ENCODE measurements at regions not wholly inside any gene's neighbourhood (a gene's known extent, or its start where the extent isn't known, plus 50 kb on each side); places are given as distances from the start of the nearest gene placed in this dataset.

GRCh38 chr14:101007004-101007614 lies 103.6 kb upstream of the RTL1 start:
- no peak for DNase-seq (ENCODE audit: low spot score)
- Histone ChIP-seq H3K27me3 (ENCODE audit: control insufficient read depth in 1 of 2, insufficient read depth in 2 of 2, low read length in 2 of 2) (peaks cover 7 to 74% of the 10 kb centered on the region in 2 experiments), H3K9me3 (ENCODE audit: low read length) (peaks cover 1% of the 10 kb centered on the region; the same call in 1 of the 2 replicates), H3K4me1 (ENCODE audit: insufficient read depth, low read length) (no peaks in the 10 kb centered on the region), H3K27ac (ENCODE audit: extremely low read length, insufficient read depth, low read length) (no peak overlapping the region), H3K4me2 (ENCODE audit: low read depth, low read length) (no peak overlapping the region), H3K4me3 (replicated peaks in 1 of 3; ENCODE audit: insufficient read depth in 1 of 3, low read depth in 2 of 3, low read length in 3 of 3) (no peak overlapping the region), H3K9ac (ENCODE audit: insufficient read depth, low read depth, low read length) (no peak overlapping the region), H2AFZ (ENCODE audit: low read length) (no peak overlapping the region), H3K79me2 (ENCODE audit: insufficient read depth, low read length) (no peaks in the 10 kb centered on the region), H4K20me1 (ENCODE audit: insufficient read depth, low read length) (no peaks in the 10 kb centered on the region), H3K36me3 (replicated peaks in 1 of 2; ENCODE audit: control insufficient read depth in 1 of 2, insufficient read depth in 2 of 2, low read length in 2 of 2) (no peaks in the 10 kb centered on the region)
- intact Hi-C loops (cut with micrococcal nuclease; ENCODE audit: unreplicated experiment) (no loop called here), in situ Hi-C loops (cut with HindIII; ENCODE audit: extremely low pct_ligation_motif_present, low pct_unique_long_range_greater_than_20kb) (no loop called here)
- ChIA-PET POLR2A (no interaction called here), CTCF (ENCODE audit: low intra/inter-chr PET ratio, low total read pairs) (no interaction called here)
- ATAC-seq, result no peak
- BruUV-seq (replicated peaks), result no TSS peak
- FAIRE-seq, result no peak
- 3% methylated on average over 11 of the region's 13 CpGs for WGBS (ENCODE audit: low lambda C conversion rate)
- no peak for TF ChIP-seq KDM1A (CRISPR knock-in tag; IDR thresholded peaks at IDR 0.05)
- TF ChIP-seq, protein P1, sequence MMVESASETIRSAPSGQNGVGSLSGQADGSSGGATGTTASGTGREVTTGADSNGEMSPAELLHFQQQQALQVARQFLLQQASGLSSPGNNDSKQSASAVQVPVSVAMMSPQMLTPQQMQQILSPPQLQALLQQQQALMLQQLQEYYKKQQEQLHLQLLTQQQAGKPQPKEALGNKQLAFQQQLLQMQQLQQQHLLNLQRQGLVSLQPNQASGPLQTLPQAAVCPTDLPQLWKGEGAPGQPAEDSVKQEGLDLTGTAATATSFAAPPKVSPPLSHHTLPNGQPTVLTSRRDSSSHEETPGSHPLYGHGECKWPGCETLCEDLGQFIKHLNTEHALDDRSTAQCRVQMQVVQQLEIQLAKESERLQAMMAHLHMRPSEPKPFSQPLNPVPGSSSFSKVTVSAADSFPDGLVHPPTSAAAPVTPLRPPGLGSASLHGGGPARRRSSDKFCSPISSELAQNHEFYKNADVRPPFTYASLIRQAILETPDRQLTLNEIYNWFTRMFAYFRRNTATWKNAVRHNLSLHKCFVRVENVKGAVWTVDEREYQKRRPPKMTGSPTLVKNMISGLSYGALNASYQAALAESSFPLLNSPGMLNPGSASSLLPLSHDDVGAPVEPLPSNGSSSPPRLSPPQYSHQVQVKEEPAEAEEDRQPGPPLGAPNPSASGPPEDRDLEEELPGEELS (CRISPR knock-in tag; IDR thresholded peaks at IDR 0.05), result no peak
- no peak for TF ChIP-seq REPIN1 (CRISPR knock-in tag; IDR thresholded peaks at IDR 0.05; ENCODE audit: borderline replicate concordance, low read depth)
- TF ChIP-seq TFE3 (CRISPR knock-in tag; IDR thresholded peaks at IDR 0.05), result no peak
- no peak for TF ChIP-seq ATF6 (CRISPR knock-in tag; conservative IDR thresholded peaks at IDR 0.05)
- TF ChIP-seq RXRA (CRISPR knock-in tag; IDR thresholded peaks at IDR 0.05), result no peak
- no peak for TF ChIP-seq U2AF1 (optimal IDR thresholded peaks at IDR 0.05; ENCODE audit: low read depth, low read length)
- TF ChIP-seq HBP1 (CRISPR knock-in tag; IDR thresholded peaks at IDR 0.05; ENCODE audit: low read depth), result no peak
